Stimulated activated naive CD8-positive, alpha-beta T cell treated with anti-CD3 and anti-CD28 coated beads, Interleukin-15, amount 100 ng/mL, for 72 hours (primary cell): ENCODE measurements at regions not wholly inside any gene's neighbourhood (a gene's known extent, or its start where the extent isn't known, plus 50 kb on each side); places are given as distances from the start of the nearest gene placed in this dataset.

ENCODE experiments used
- ATAC-seq: fragments of 150-1000 bp; cut with Tn5 transposase; 2 replicates; pipeline ENCODE4 v1.10.0; 2021; ENCODE audit warnings: mild to moderate bottlenecking, moderate library complexity
- DNase-seq, 2 donors: peaks; one replicate each; pipeline ENCODE4 v3.0.0; 2021 to 2022
- H3K27ac Mint-ChIP-seq, 2 donors: one replicate each; pipeline ENCODE4 v1.8.0; 2022; ENCODE audit warnings: mild to moderate bottlenecking in 2 of 2, mixed read lengths in 2 of 2, moderate library complexity in 2 of 2
- H3K27me3 Mint-ChIP-seq: one replicate; pipeline ENCODE4 v1.8.0; 2022; ENCODE audit warnings: mixed read lengths
- H3K4me1 Mint-ChIP-seq: one replicate; pipeline ENCODE4 v1.8.0; 2022; ENCODE audit warnings: mild to moderate bottlenecking, mixed read lengths
- H3K4me3 Mint-ChIP-seq, 2 donors: one replicate each; pipeline ENCODE4 v1.8.0; 2022; ENCODE audit warnings: mild to moderate bottlenecking in 2 of 2, mixed read lengths in 2 of 2, moderate library complexity in 1 of 2
- H3K9me3 Mint-ChIP-seq, 2 donors: one replicate each; pipeline ENCODE4 v1.8.0; 2022; ENCODE audit warnings: mixed read lengths in 2 of 2

GRCh38 chr12:67916266-67916970 lies 72.8 kb upstream of the IFNG-AS1 start:
- DNase-seq (no peak), ATAC-seq (no peak)
- no peaks in the 10 kb centered on the region for H3K9me3 Mint-ChIP-seq
- H3K27me3 Mint-ChIP-seq, result no peaks in the 10 kb centered on the region
- H3K4me3 Mint-ChIP-seq, result no peak overlapping the region
- peak overlapping the region; percentile 31 to 42 for H3K27ac Mint-ChIP-seq
- H3K4me1 Mint-ChIP-seq, result no peaks in the 10 kb centered on the region

DNA sequence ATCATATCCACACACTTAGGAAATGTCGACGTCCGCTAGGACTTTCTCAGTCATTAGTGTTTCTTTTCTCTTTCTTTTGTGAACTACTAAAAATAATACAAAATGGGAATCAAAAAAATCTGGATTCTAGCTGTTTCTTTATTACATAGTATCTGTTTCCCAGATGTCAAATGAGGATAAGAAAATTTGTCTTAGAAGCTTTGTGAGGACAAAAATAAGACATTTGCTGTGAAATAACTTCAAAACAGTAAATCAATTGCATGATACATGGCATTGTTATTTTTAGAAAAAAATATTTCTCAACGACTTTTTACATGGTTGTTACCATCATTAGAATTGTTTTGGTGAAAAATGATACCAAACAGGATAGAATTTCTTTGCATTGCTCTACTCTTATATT lies 71.4 kb upstream of the IFNG-AS1 start:
- Mint-ChIP-seq H3K4me3 (no peak overlapping the region), H3K27me3 (no peaks in the 10 kb centered on the region), H3K27ac (no peak overlapping the region), H3K9me3 (no peaks in the 10 kb centered on the region), H3K4me1 (no peaks in the 10 kb centered on the region)
- no peak for DNase-seq
- ATAC-seq, result no peak

DNA sequence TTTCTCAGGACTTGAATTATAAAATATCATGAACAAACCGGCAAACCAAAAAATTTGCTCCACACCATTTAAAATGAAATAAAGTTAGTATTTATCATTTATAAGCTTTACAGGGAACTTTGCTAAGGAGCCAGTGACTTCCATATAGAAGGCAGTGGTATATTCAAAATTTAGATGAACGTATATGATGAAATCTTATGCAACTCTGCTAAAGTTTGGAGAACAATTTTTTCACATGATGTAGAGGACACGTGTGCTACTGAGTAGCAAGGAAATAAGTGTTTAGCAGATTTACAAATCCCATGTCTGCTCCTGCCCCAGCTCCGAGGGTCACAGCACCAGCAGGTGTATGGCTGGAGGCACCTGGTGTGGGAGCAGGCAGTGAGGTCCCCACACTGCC lies 70.8 kb upstream of the IFNG-AS1 start:
- ATAC-seq, result no peak
- no peaks in the 10 kb centered on the region for H3K9me3 Mint-ChIP-seq
- DNase-seq, result no peak
- no peak overlapping the region for H3K4me3 Mint-ChIP-seq
- no peaks in the 10 kb centered on the region for H3K4me1 Mint-ChIP-seq
- H3K27me3 Mint-ChIP-seq, result no peaks in the 10 kb centered on the region
- H3K27ac Mint-ChIP-seq, result no peak overlapping the region

DNA sequence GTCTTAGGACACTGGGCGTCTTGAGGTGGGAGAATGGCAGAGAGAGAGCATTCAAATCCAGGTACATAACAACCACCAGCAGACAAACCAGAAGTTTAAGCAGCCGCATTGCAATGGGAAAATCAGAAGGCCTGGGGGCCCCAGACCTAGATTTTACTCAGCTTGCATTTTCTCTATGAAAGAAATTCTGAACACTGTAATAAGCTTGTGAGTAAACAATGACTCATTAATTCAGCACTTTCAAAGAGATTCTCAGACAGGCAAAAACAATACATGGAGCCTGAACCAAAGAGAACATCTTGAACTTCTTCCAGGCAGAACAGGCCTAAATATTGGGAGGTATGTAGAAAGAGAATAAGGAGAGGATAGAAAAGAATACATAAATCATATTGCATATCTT lies 69.8 kb upstream of the IFNG-AS1 start:
- no peak for DNase-seq
- Mint-ChIP-seq H3K27me3 (no peaks in the 10 kb centered on the region), H3K27ac (peak overlapping the region in 1 of 2 donors; percentile 52), H3K4me3 (no peak overlapping the region), H3K4me1 (no peaks in the 10 kb centered on the region), H3K9me3 (no peaks in the 10 kb centered on the region)
- no peak for ATAC-seq

- H3K9me3 Mint-ChIP-seq, result no peaks in the 10 kb centered on the region
- no peak for ATAC-seq
- H3K4me3 Mint-ChIP-seq, result no peak overlapping the region
- no peak overlapping the region for H3K27ac Mint-ChIP-seq
- H3K4me1 Mint-ChIP-seq, result no peaks in the 10 kb centered on the region
- no peaks in the 10 kb centered on the region for H3K27me3 Mint-ChIP-seq
- no peak for DNase-seq
These were observed 68.8 kb upstream of the IFNG-AS1 start for GRCh38 chr12:67920413-67920812.

DNA sequence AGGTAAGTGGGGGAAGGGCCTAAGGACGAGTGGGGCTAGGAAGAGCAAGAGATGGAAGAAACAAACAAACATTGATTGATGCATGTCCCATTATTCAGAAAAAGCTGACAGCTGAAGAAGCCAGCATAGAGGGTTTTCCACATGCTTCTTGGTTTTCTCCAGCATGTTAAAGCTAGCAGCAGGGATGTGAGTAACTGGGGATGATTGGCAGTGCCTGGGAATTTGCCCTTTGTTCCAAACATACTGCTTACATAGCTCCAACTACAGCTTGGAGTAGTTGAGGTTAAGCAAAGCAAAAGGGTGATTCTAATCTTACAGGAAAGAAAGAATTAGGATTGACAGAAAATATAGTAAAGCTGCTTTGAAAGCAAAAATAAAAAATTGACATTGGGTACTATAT lies 68.0 kb upstream of the IFNG-AS1 start:
- DNase-seq, result no peak
- H3K27me3 Mint-ChIP-seq, result no peaks in the 10 kb centered on the region
- H3K4me3 Mint-ChIP-seq, result no peak overlapping the region
- no peaks in the 10 kb centered on the region for H3K9me3 Mint-ChIP-seq
- no peak overlapping the region for H3K27ac Mint-ChIP-seq
- no peaks in the 10 kb centered on the region for H3K4me1 Mint-ChIP-seq
- ATAC-seq, result no peak

DNA sequence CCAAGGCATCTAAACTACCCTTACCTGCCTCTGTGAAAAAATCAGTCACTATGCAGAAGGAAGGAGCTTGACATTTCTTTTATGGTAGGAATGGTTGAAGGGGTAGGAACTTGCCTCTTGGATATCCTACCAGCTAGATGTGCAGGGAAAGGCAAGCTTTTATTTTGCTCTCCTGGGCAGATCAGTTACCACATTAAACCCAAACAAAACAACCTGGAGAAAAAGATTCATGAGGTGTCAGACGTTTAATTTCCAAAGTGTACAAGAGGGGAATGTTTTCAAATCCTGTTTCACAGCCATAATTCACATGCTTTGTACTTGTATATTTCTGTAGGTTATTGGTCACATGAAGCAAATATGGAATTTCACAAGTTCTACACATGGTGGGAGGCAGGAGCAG lies 67.0 kb upstream of the IFNG-AS1 start:
- Mint-ChIP-seq H3K4me3 (no peak overlapping the region), H3K9me3 (no peaks in the 10 kb centered on the region), H3K4me1 (no peaks in the 10 kb centered on the region), H3K27me3 (no peaks in the 10 kb centered on the region), H3K27ac (no peak overlapping the region)
- ATAC-seq, result no peak
- DNase-seq, result no peak

- H3K4me1 Mint-ChIP-seq, result no peaks in the 10 kb centered on the region
- no peak overlapping the region for H3K4me3 Mint-ChIP-seq
- no peak overlapping the region for H3K27ac Mint-ChIP-seq
- H3K27me3 Mint-ChIP-seq, result no peaks in the 10 kb centered on the region
- no peak for DNase-seq
- no peak for ATAC-seq
- H3K9me3 Mint-ChIP-seq, result no peaks in the 10 kb centered on the region
These were observed 64.2 kb upstream of the IFNG-AS1 start for GRCh38 chr12:67925077-67925476.

DNA sequence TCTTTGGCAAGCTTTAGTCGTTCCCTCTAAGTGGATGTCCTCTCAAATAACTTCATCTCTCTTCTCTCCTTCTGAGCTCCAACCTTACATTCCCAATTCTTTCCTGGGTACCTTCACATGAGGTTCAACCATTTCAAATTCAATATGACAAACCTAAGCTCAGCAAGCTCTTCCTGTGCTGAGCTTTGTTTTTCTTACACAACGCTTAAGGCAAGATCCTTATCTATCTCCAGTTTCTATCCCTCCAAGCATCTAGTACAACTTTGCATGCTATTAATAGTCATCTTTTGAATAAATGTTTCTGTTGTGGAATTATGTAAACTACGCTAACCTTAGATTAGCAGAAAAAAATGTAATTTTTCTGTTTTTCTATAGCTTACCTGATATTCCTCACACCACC lies 63.7 kb upstream of the IFNG-AS1 start:
- no peak overlapping the region for H3K27ac Mint-ChIP-seq
- no peak for ATAC-seq
- no peaks in the 10 kb centered on the region for H3K4me1 Mint-ChIP-seq
- no peak overlapping the region for H3K4me3 Mint-ChIP-seq
- H3K27me3 Mint-ChIP-seq, result no peaks in the 10 kb centered on the region
- no peak for DNase-seq
- H3K9me3 Mint-ChIP-seq, result no peaks in the 10 kb centered on the region

DNA sequence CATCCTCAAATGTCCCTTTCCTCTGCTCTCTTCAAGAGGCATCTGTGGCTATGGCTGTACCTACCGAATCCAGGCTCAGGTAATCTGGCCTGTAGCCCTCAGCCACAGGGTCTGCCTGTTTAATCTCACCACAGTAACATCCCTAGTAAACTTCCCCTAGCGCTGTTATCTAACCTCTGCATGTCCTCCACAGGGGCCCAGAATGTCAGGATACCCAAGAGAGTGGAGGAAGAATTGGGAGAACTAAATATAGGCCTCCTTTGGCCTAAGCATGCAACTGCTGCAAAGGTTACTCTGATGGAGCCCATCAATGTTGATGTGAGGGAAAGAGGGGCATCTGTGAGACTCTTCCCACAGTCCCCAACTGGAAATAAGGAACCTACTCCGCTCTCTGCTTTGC lies 63.2 kb upstream of the IFNG-AS1 start:
- no peaks in the 10 kb centered on the region for H3K4me1 Mint-ChIP-seq
- H3K4me3 Mint-ChIP-seq, result no peak overlapping the region
- no peaks in the 10 kb centered on the region for H3K27me3 Mint-ChIP-seq
- no peaks in the 10 kb centered on the region for H3K9me3 Mint-ChIP-seq
- ATAC-seq, result no peak
- no peak for DNase-seq
- no peak overlapping the region for H3K27ac Mint-ChIP-seq

GRCh38 chr12:67927324-67927723 lies 61.9 kb upstream of the IFNG-AS1 start:
- no peak for ATAC-seq
- H3K4me1 Mint-ChIP-seq, result no peaks in the 10 kb centered on the region
- no peaks in the 10 kb centered on the region for H3K27me3 Mint-ChIP-seq
- H3K4me3 Mint-ChIP-seq, result no peak overlapping the region
- no peak for DNase-seq
- H3K9me3 Mint-ChIP-seq, result no peaks in the 10 kb centered on the region
- no peak overlapping the region for H3K27ac Mint-ChIP-seq

GRCh38 chr12:67927815-67928214 lies 61.4 kb upstream of the IFNG-AS1 start:
- Mint-ChIP-seq H3K4me3 (no peak overlapping the region), H3K27me3 (no peaks in the 10 kb centered on the region)
- no peak for ATAC-seq

DNA sequence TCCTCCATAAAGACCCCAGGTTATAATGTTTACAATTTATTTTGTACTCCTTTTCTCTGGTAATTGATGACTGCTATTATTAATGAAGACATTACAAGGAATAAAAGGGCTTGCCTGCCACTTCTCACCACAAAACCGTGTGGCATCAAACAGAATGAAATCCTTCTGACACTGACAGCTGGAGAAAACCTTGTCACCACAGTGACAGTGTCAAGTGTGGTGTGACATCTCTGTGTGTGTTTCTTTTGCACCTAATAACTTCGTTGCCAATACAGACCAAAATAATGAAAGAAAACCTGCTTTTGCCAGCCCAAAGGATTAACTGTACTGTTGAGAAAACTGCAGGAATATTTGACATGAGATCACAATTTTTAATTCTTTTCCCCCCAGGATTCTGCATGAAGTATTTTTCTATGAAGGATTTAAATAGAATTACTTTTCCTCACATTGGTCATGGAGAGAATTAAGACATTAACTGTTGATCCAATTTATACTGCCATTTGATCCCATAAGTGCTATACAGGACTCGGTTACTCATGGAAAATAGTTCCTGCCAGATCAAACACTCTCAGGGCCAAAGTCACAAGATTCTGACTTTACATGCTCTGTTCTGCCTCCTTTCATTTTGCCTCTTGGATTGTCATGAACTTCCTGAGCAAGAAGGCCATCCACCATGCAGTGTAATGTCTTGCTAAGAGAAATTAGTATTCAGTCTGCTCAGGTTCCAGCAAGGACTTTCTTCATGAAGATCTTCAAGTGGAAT lies 60.4 kb upstream of the IFNG-AS1 start:
- Mint-ChIP-seq H3K9me3 (no peaks in the 10 kb centered on the region), H3K4me1 (no peaks in the 10 kb centered on the region), H3K4me3 (no peak overlapping the region), H3K27ac (no peak overlapping the region), H3K27me3 (no peaks in the 10 kb centered on the region)
- ATAC-seq, result no peak
- DNase-seq, result no peak

More at GRCh38 chr12:67927815-67928214, 61.4 kb upstream of the IFNG-AS1 start:
- DNase-seq, result no peak
- no peaks in the 10 kb centered on the region for H3K9me3 Mint-ChIP-seq
- no peaks in the 10 kb centered on the region for H3K4me1 Mint-ChIP-seq
- H3K27ac Mint-ChIP-seq, result no peak overlapping the region

DNA sequence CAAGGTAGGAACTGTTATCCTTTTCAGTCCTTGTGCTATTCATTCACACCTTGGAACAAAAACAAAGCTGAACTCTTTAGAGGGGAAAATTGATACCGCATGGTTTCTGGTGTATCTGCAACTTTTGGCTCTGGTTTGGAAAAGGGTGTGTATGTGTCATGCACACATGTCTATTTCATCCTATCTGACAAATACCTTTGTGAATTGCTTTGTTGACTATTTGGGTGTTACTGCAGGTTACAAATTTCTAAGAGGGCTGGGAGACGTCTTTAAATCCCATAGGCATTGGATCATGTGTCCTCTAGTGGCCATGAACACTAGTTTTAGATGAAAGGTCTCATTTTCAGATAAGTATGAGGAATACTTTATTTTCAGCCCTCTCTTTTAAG lies 59.9 kb upstream of the IFNG-AS1 start:
- Mint-ChIP-seq H3K4me3 (no peak overlapping the region), H3K27me3 (no peaks in the 10 kb centered on the region), H3K27ac (no peak overlapping the region), H3K4me1 (no peaks in the 10 kb centered on the region), H3K9me3 (no peaks in the 10 kb centered on the region)
- DNase-seq (no peak), ATAC-seq (no peak)

DNA sequence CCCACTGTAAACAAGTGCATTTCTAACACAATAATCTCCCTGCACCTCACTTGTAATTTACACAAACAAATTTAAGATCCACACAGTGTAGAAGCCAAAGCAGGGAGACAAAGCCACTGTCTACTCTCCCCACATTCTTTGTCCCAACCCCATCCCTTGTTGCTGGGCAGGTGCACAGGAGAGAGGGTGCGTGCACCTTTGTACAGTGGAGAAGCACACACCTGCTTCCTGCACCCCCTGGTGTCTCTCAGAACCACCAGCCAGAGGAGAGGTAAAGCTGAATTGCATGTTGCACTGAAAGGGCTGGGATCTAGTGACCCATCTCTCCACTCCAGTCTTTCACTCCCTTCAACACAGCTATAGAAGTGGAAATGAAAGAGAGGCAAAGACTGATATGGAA lies 51.4 kb upstream of the IFNG-AS1 start:
- H3K9me3 Mint-ChIP-seq, result no peaks in the 10 kb centered on the region
- no peaks in the 10 kb centered on the region for H3K4me1 Mint-ChIP-seq
- ATAC-seq, result no peak
- DNase-seq, result no peak
- no peak overlapping the region for H3K27ac Mint-ChIP-seq
- no peak overlapping the region for H3K4me3 Mint-ChIP-seq
- H3K27me3 Mint-ChIP-seq, result peaks cover 19% of the 10 kb centered on the region
